ENCODE measurements at regions not wholly inside any gene's neighbourhood (a gene's known extent, or its start where the extent isn't known, plus 50 kb on each side); places are given as distances from the start of the nearest gene placed in this dataset.

DNA sequence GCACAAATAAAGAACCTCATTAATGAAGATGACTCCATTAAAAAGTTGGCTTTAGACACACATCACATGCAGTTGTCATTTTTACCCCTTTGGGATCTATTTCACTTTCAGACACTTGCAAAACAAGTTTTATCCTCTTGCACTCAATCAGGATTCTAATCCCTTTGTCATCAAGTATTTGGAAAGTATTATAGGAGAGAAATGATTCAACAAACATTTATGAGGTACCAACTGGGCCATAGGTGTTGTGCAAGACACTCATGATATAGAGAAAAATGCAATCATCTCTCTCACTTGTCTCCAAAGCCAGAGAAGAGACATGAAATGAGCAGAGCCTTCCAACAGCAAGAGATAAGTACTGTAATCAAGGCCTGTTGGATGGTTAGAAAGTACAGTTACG lies 327.7 kb downstream of the RMST start:
- TF ChIP-seq GATA3 (IDR thresholded peaks at IDR 0.05; ENCODE audit: low read depth, low read length) (no peak), GATA2 (IDR thresholded peaks at IDR 0.05; ENCODE audit: low read depth, low read length) (no peak)

All from SH-SY5Y (cell line).